HG02852 (cell line): ENCODE measurements at regions not wholly inside any gene's neighbourhood (a gene's known extent, or its start where the extent isn't known, plus 50 kb on each side); places are given as distances from the start of the nearest gene placed in this dataset.

Experiments
- ATAC-seq: cut with Tn5 transposase; IDR thresholded peaks from one replicate; pipeline ENCODE4 v1.9.1; 2021; ENCODE audit warnings: mild to moderate bottlenecking, moderate library complexity; ENCODE audit not compliant: unreplicated experiment

GRCh38 chr6:6518631-6519427 lies 69.7 kb upstream of the LY86 start:
- no peak for ATAC-seq

- no peak for ATAC-seq
Observed at GRCh38 chr6:6521961-6522482, 66.5 kb upstream of the LY86 start.

GRCh38 chr6:6522709-6523108 lies 65.8 kb upstream of the LY86 start:
- no peak for ATAC-seq

GRCh38 chr6:6524951-6525350 lies 63.6 kb upstream of the LY86 start:
- ATAC-seq: no peak

- no peak for ATAC-seq
Observed at GRCh38 chr6:6525933-6526332, 62.6 kb upstream of the LY86 start.

GRCh38 chr6:6529275-6529674 lies 59.2 kb upstream of the LY86 start:
- no peak for ATAC-seq

- no peak for ATAC-seq
Observed at GRCh38 chr6:6533176-6533575, 55.3 kb upstream of the LY86 start.

GRCh38 chr6:6534399-6534798 lies 54.1 kb upstream of the LY86 start:
- no peak for ATAC-seq

GRCh38 chr6:6537488-6538260 lies 50.8 kb upstream of the LY86 start:
- ATAC-seq: no peak

GRCh38 chr6:6538261-6538660 lies 50.3 kb upstream of the LY86 start:
- no peak for ATAC-seq
